DMS79 (cell line): ENCODE measurements at regions not wholly inside any gene's neighbourhood (a gene's known extent, or its start where the extent isn't known, plus 50 kb on each side); places are given as distances from the start of the nearest gene placed in this dataset.
"Not testable (repeated sequence)": the region's sequence is repeated elsewhere in the genome, so short reads cannot be mapped to it uniquely, and the experiment has no call there.

Experiments
- DNase-seq: peaks from one replicate; lab custom pipeline; 2025; lab: John Stamatoyannopoulos, UW

- DNase-seq: no peak
These were observed 839.5 kb downstream of the FRK start for GRCh38 chr6:115221198-115221597.

- DNase-seq: no peak
These were observed 840.0 kb downstream of the FRK start for GRCh38 chr6:115220551-115221159.

GRCh38 chr6:115219645-115220044 lies 841.0 kb downstream of the FRK start:
- DNase-seq: no peak

GRCh38 chr6:115216835-115217234 lies 843.9 kb downstream of the FRK start:
- no peak for DNase-seq

- no peak for DNase-seq
These were observed 846.4 kb downstream of the FRK start for GRCh38 chr6:115214283-115214682.

- DNase-seq: no peak
These were observed 857.3 kb downstream of the FRK start for GRCh38 chr6:115203381-115203780.

- DNase-seq: no peak
These were observed 852.3 kb upstream of the HS3ST5 start for GRCh38 chr6:115194981-115195638.

GRCh38 chr6:115191989-115192388 lies 849.2 kb upstream of the HS3ST5 start:
- DNase-seq: no peak

GRCh38 chr6:115190534-115190933 lies 847.7 kb upstream of the HS3ST5 start:
- no peak for DNase-seq

- DNase-seq: not testable (repeated sequence)
These were observed 832.6 kb upstream of the HS3ST5 start for GRCh38 chr6:115175456-115175855.

- DNase-seq: not testable (repeated sequence)
These were observed 823.1 kb upstream of the HS3ST5 start for GRCh38 chr6:115165912-115166311.

GRCh38 chr6:115159733-115160132 lies 816.9 kb upstream of the HS3ST5 start:
- DNase-seq: no peak

GRCh38 chr6:115137910-115138309 lies 795.1 kb upstream of the HS3ST5 start:
- no peak for DNase-seq

- DNase-seq: no peak
These were observed 791.0 kb upstream of the HS3ST5 start for GRCh38 chr6:115133790-115134189.

- no peak for DNase-seq
These were observed 789.1 kb upstream of the HS3ST5 start for GRCh38 chr6:115131709-115132490.

GRCh38 chr6:115121513-115121912 lies 778.7 kb upstream of the HS3ST5 start:
- not testable (repeated sequence) for DNase-seq

- no peak for DNase-seq
These were observed 777.6 kb upstream of the HS3ST5 start for GRCh38 chr6:115120391-115120790.

GRCh38 chr6:115091461-115091860 lies 748.6 kb upstream of the HS3ST5 start:
- DNase-seq: no peak

- no peak for DNase-seq
These were observed 735.7 kb upstream of the HS3ST5 start for GRCh38 chr6:115078555-115078954.

GRCh38 chr6:115071962-115072361 lies 729.1 kb upstream of the HS3ST5 start:
- DNase-seq: no peak

- DNase-seq: no peak
These were observed 725.0 kb upstream of the HS3ST5 start for GRCh38 chr6:115067690-115068447.

- DNase-seq: no peak
These were observed 721.9 kb upstream of the HS3ST5 start for GRCh38 chr6:115064680-115065079.
